ENCODE measurements at regions not wholly inside any gene's neighbourhood (a gene's known extent, or its start where the extent isn't known, plus 50 kb on each side); places are given as distances from the start of the nearest gene placed in this dataset.
A peak's percentile ranks its signal among the peaks of the same experiment; 100 is the strongest.

DNA sequence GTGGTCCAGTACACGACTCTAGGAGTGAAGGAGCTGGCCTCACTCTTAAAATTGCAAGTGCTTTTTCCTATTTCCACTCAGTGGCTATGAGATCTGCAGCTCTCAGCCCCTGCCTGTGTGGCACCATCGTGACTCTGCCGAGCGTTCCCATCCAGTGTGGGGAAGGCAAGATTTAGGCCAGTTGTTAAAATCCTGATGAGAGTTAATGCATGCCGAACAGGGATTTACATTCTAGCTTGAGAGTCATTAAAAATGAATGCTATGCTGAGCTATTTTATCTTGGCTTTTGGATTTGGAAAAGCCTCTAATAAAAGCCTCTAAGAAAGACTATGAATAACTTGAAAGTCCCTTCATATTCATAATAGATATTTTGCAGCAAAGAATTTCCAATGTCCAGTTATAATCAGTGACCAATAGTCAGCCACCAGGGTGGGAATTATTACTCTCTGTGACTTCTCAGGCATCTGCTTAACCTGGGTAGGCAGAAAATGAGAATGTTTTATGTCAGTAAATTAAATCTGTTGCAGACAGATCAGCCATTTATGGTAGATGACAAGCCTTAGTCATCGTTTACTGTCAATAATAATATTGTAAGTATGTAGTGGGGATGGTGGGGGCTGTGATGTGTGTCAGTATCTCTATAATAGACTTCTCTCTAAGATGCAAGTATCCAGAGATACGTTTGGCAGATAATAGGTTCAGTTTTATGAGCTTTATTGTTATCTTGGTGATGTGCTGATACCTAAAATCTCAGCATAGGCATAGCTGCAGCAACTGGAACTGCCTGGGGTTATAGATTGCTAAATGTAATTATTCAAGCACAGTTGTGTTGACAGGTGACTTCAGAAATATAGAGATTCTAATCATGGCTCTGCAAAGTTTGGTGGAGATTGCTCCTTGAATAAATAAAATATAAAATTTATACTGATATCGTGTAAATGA is 207.8 kb downstream of the SOCS6 start:
- H3K36me3 ChIP-seq: no peaks in the 10 kb centered on the region
- DNase-seq (no peak), ATAC-seq (no peak)
- H3K27ac ChIP-seq: no peak overlapping the region
- TF ChIP-seq CTCF (IDR thresholded peaks at IDR 0.05 in 4 of 5, conservative IDR thresholded peaks at IDR 0.05 in 1 of 5) (no peak), POLR2A (IDR thresholded peaks at IDR 0.05) (no peak)
- intact Hi-C loops (cut with DNase I; ENCODE audit: low total_unique reads) (no loop called here), in situ Hi-C loops (cut with MboI; ENCODE audit: low sequenced_read_pairs in 4 of 4) (no loop called here)
- no peak overlapping the region for H3K4me3 ChIP-seq
- no peaks in the 10 kb centered on the region for H3K27me3 ChIP-seq
- no peaks in the 10 kb centered on the region for H3K4me1 ChIP-seq
- no peaks in the 10 kb centered on the region for H3K9me3 ChIP-seq

- no peaks in the 10 kb centered on the region for H3K36me3 ChIP-seq
- in situ Hi-C loops (cut with MboI; ENCODE audit: low sequenced_read_pairs in 4 of 4) (no loop called here), intact Hi-C loops (cut with DNase I; ENCODE audit: low total_unique reads) (no loop called here)
- no peaks in the 10 kb centered on the region for H3K27me3 ChIP-seq
- H3K27ac ChIP-seq: no peak overlapping the region
- DNase-seq: no peak
- no peak for TF ChIP-seq CTCF (IDR thresholded peaks at IDR 0.05 in 4 of 5, conservative IDR thresholded peaks at IDR 0.05 in 1 of 5)
- TF ChIP-seq POLR2A (IDR thresholded peaks at IDR 0.05): no peak
- no peak overlapping the region for H3K4me3 ChIP-seq
- no peak for ATAC-seq
- no peaks in the 10 kb centered on the region for H3K9me3 ChIP-seq
- no peaks in the 10 kb centered on the region for H3K4me1 ChIP-seq
Observed at GRCh38 chr18:70494524-70494923, 205.7 kb downstream of the SOCS6 start.

GRCh38 chr18:70493461-70493860 is 204.6 kb downstream of the SOCS6 start:
- TF ChIP-seq CTCF (IDR thresholded peaks at IDR 0.05 in 4 of 5, conservative IDR thresholded peaks at IDR 0.05 in 1 of 5): no peak
- TF ChIP-seq POLR2A (IDR thresholded peaks at IDR 0.05): no peak
- Histone ChIP-seq H3K36me3 (no peaks in the 10 kb centered on the region), H3K27ac (no peak overlapping the region), H3K9me3 (no peaks in the 10 kb centered on the region), H3K4me3 (no peak overlapping the region), H3K27me3 (no peaks in the 10 kb centered on the region), H3K4me1 (no peaks in the 10 kb centered on the region)
- DNase-seq (no peak), ATAC-seq (no peak)
- in situ Hi-C loops (cut with MboI; ENCODE audit: low sequenced_read_pairs in 4 of 4): no loop called here
- intact Hi-C loops (cut with DNase I; ENCODE audit: low total_unique reads): no loop called here

DNA sequence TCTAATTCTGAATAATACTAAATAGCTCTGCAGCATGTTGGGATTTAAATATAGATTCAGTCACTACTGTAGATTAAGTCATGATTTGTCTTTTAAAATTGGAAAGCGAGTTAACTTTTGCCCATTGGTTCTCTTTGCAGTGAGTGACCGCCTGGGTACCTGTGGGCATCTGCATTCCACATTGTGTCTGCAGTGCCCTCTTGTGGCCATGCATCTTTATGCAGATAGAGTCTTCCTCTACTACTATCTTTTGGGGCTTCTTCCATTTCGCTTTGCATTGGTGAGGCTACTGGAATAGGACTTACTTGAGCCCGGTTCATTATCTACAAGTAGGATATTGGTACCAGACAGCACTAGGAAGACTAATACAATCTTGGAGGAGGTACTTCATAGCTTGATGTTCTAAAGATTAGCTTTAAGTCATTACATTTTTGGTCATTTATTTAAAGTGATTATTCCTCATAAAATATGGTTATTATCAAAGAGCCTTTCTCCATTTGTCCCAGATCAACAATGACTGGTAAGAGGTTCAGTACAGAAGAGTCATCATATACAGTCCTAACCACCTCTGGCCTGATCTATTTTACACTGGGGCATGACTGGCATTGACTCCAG is 203.0 kb downstream of the SOCS6 start:
- no peak overlapping the region for H3K4me3 ChIP-seq
- H3K36me3 ChIP-seq: no peaks in the 10 kb centered on the region
- intact Hi-C loops (cut with DNase I; ENCODE audit: low total_unique reads) (no loop called here), in situ Hi-C loops (cut with MboI; ENCODE audit: low sequenced_read_pairs in 4 of 4) (no loop called here)
- no peaks in the 10 kb centered on the region for H3K27me3 ChIP-seq
- no peaks in the 10 kb centered on the region for H3K4me1 ChIP-seq
- H3K9me3 ChIP-seq: no peaks in the 10 kb centered on the region
- no peak overlapping the region for H3K27ac ChIP-seq
- peak; percentile 12 to 71 (median 46) for TF ChIP-seq CTCF (IDR thresholded peaks at IDR 0.05 in 4 of 5, conservative IDR thresholded peaks at IDR 0.05 in 1 of 5)
- no peak for TF ChIP-seq POLR2A (IDR thresholded peaks at IDR 0.05)
- ATAC-seq (peak in 1 of 2 donors; percentile 71), DNase-seq (peak in 1 of 2 donors; percentile 16)
